CD4-positive, alpha-beta T cell treated with Interferon gamma for 1 hour (primary cell): ENCODE measurements at regions not wholly inside any gene's neighbourhood (a gene's known extent, or its start where the extent isn't known, plus 50 kb on each side); places are given as distances from the start of the nearest gene placed in this dataset.

ENCODE experiments used
- DNase-seq: peaks from one replicate; pipeline ENCODE4 v3.0.0-alpha.2; 2020

GRCh38 chr2:6487765-6488164 is 377.9 kb downstream of the CMPK2 start:
- no peak for DNase-seq

GRCh38 chr2:6492573-6492972 is 373.1 kb downstream of the CMPK2 start:
- DNase-seq = no peak

GRCh38 chr2:6493266-6493665 is 372.4 kb downstream of the CMPK2 start:
- no peak for DNase-seq

- no peak for DNase-seq
Observed at GRCh38 chr2:6493669-6494068, 372.0 kb downstream of the CMPK2 start.

GRCh38 chr2:6495466-6495865 is 370.2 kb downstream of the CMPK2 start:
- DNase-seq = no peak

- DNase-seq = no peak
Observed at GRCh38 chr2:6496376-6496775, 369.3 kb downstream of the CMPK2 start.

- DNase-seq = no peak
Observed at GRCh38 chr2:6497048-6497447, 368.7 kb downstream of the CMPK2 start.

- DNase-seq = no peak
Observed at GRCh38 chr2:6498841-6499240, 366.9 kb downstream of the CMPK2 start.

- no peak for DNase-seq
Observed at GRCh38 chr2:6499691-6500090, 366.0 kb downstream of the CMPK2 start.

- no peak for DNase-seq
Observed at GRCh38 chr2:6506361-6506794, 359.3 kb downstream of the CMPK2 start.

- no peak for DNase-seq
Observed at GRCh38 chr2:6506859-6507258, 358.8 kb downstream of the CMPK2 start.

- DNase-seq = no peak
Observed at GRCh38 chr2:6510532-6510931, 355.2 kb downstream of the CMPK2 start.

GRCh38 chr2:6512589-6512988 is 353.1 kb downstream of the CMPK2 start:
- no peak for DNase-seq

- no peak for DNase-seq
Observed at GRCh38 chr2:6516674-6517073, 349.0 kb downstream of the CMPK2 start.

- DNase-seq = no peak
Observed at GRCh38 chr2:6518361-6518760, 347.3 kb downstream of the CMPK2 start.

- DNase-seq = no peak
Observed at GRCh38 chr2:6523476-6523875, 342.2 kb downstream of the CMPK2 start.

GRCh38 chr2:6524691-6525474 is 340.8 kb downstream of the CMPK2 start:
- DNase-seq = no peak

GRCh38 chr2:6525475-6525964 is 340.2 kb downstream of the CMPK2 start:
- DNase-seq = no peak

GRCh38 chr2:6526093-6526824 is 339.4 kb downstream of the CMPK2 start:
- no peak for DNase-seq

GRCh38 chr2:6531304-6531703 is 334.4 kb downstream of the CMPK2 start:
- DNase-seq = no peak

- DNase-seq = no peak
Observed at GRCh38 chr2:6535572-6535971, 330.1 kb downstream of the CMPK2 start.

- no peak for DNase-seq
Observed at GRCh38 chr2:6538607-6539006, 327.1 kb downstream of the CMPK2 start.

GRCh38 chr2:6545336-6545735 is 320.4 kb downstream of the CMPK2 start:
- DNase-seq = no peak

GRCh38 chr2:6545795-6546194 is 319.9 kb downstream of the CMPK2 start:
- no peak for DNase-seq
